ENCODE measurements at regions not wholly inside any gene's neighbourhood (a gene's known extent, or its start where the extent isn't known, plus 50 kb on each side); places are given as distances from the start of the nearest gene placed in this dataset.

DNA sequence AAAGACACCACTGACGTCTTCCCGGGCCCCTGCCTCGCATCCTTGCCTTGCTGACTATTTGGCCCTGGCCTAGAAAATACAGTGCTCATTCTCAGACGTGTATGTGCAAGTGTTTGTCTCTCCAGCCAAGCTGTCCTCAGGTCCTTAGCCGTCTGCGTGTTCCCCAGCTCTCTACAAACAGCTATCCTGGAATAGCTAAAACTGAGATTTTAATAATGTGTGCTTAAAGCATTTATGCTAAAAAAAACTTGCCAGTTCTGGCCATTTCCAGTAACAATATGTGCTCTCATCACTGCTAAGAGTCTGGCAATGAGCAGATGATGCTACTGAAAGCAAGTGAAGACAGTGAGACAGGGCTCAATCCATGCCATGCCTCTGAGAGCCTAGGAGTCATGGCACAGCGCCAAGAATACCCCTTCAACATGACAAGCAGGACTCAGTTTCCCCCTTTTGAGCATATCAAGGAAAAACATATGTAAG, 55.7 kb downstream of the IRF2BP2 start:
- ATAC-seq (no peak), DNase-seq (no peak)
- no peaks in the 10 kb centered on the region for H3K36me3 ChIP-seq
- no peak overlapping the region for H3K27ac ChIP-seq
- no peaks in the 10 kb centered on the region for H3K4me1 ChIP-seq
- H3K9me3 ChIP-seq, result no peaks in the 10 kb centered on the region
- TF ChIP-seq, protein P1, sequence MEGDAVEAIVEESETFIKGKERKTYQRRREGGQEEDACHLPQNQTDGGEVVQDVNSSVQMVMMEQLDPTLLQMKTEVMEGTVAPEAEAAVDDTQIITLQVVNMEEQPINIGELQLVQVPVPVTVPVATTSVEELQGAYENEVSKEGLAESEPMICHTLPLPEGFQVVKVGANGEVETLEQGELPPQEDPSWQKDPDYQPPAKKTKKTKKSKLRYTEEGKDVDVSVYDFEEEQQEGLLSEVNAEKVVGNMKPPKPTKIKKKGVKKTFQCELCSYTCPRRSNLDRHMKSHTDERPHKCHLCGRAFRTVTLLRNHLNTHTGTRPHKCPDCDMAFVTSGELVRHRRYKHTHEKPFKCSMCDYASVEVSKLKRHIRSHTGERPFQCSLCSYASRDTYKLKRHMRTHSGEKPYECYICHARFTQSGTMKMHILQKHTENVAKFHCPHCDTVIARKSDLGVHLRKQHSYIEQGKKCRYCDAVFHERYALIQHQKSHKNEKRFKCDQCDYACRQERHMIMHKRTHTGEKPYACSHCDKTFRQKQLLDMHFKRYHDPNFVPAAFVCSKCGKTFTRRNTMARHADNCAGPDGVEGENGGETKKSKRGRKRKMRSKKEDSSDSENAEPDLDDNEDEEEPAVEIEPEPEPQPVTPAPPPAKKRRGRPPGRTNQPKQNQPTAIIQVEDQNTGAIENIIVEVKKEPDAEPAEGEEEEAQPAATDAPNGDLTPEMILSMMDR (IDR thresholded peaks at IDR 0.05), result no peak
- no peak overlapping the region for H3K4me3 ChIP-seq
- intact Hi-C loops (cut with DNase I), result no loop called here
- no peaks in the 10 kb centered on the region for H3K27me3 ChIP-seq (ENCODE audit: low read depth)

DNA sequence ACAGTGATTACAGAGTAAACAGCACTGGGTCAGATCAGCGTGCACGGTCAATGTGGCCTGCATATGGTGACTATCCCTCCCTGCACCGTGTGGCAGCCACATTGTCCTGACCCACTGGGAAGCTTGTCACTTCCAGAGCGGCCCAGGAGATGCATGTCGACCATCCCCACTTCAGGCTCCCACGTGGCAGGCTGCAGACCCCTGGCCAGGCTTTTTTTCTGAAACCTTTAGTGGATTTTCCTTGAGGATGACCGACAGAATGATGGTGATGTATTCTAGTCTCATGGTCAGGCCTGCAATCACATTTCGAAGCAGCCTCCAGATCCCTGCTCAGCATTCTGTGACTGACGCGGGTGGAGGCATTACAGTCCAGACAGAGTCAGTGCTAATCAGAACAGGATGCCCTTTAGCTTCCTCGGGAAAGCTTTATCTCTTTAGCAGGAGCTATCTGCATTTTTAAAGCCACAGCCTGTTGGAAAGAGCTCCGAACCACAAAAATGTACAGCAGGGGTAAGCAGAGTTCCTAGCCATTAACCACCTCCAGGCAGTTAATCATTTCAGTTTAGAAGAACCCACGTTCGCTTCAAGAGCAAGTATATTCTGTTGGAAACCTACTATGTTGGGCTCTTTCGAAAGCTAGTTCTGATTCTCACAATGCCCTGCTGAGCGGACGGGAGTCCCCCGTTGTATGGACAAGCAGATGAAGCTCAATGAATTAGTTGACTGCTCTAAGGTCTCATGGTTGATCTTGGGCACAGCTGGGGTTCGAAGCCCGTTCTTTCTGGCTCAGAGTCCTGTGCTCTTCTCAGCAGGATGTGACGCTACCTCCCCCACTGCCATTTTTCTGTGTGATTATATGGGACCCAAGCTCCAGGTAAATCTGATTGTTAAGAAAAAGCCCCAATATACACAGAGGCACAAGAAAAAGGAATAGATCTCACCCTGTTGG, 56.5 kb downstream of the IRF2BP2 start:
- DNase-seq, result no peak
- intact Hi-C loops (cut with DNase I), result no loop called here
- no peaks in the 10 kb centered on the region for H3K9me3 ChIP-seq
- H3K4me3 ChIP-seq, result no peak overlapping the region
- H3K36me3 ChIP-seq, result no peaks in the 10 kb centered on the region
- H3K27me3 ChIP-seq (ENCODE audit: low read depth), result no peaks in the 10 kb centered on the region
- H3K27ac ChIP-seq, result no peak overlapping the region
- H3K4me1 ChIP-seq, result no peaks in the 10 kb centered on the region
- TF ChIP-seq, protein P1 (IDR thresholded peaks at IDR 0.05), result no peak
- ATAC-seq, result peak in 1 of 2 donors; percentile 36

DNA sequence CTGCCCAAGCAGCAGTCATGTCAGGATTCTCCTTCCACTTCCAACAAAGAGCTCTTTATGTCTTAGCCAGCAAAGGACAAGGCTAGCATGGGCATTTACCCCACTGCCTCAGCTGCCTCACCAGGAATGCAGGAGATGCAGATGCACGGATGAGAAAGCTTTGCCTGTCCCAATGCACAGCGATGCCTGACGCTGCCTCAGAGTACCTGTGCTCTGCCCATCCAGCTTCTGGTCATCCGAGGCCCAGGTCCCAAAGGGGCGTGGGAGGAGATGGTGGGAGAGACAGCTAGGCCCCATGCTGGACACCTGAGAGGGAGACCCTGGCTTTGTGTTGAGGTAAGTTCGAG, 59.0 kb downstream of the IRF2BP2 start:
- no peaks in the 10 kb centered on the region for H3K9me3 ChIP-seq
- DNase-seq (no peak), ATAC-seq (no peak)
- H3K4me1 ChIP-seq, result peaks cover under 1% of the 10 kb centered on the region
- H3K4me3 ChIP-seq, result no peak overlapping the region
- H3K36me3 ChIP-seq, result no peaks in the 10 kb centered on the region
- intact Hi-C loops (cut with DNase I), result no loop called here
- no peak overlapping the region for H3K27ac ChIP-seq
- H3K27me3 ChIP-seq (ENCODE audit: low read depth), result no peaks in the 10 kb centered on the region
- TF ChIP-seq, protein P1 (IDR thresholded peaks at IDR 0.05), result no peak

DNA sequence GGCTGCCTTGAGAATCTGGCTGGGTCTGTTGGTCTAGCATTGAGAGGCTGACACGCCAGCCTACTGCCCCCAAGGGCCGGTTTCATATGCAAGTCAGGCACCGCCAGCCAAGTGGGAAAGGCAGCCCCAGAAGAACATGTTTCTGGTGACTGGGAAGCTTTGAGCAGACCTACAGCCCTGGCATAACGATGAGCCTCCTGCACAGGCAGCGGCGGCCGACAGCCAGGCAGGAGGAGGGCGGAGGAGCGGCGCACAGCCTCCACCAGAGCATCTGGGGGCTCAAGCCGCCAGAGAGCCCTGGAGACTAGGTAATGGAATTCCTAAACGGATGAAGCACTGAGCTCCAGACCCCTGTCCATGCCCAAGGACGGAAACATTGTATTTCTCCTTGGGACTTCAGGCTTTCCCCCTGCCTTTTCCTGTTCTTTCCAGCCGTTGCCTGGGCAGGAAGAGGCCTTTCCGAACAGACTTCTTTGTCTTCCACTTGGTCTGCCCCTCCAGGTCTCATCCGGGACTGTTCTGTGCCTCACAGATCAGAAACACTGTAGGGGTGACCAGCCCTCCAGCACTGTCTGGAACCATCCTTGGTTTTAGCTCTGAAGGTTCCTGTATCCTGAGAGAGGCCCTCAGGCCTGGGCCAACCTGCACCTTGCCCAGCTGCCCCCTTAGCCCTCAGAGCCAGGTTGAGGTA, 59.5 kb downstream of the IRF2BP2 start:
- no peak overlapping the region for H3K27ac ChIP-seq
- no peak for ATAC-seq
- no peaks in the 10 kb centered on the region for H3K27me3 ChIP-seq (ENCODE audit: low read depth)
- TF ChIP-seq, protein P1 (IDR thresholded peaks at IDR 0.05), result no peak
- intact Hi-C loops (cut with DNase I), result no loop called here
- H3K4me3 ChIP-seq, result no peak overlapping the region
- no peak for DNase-seq
- peaks cover 5% of the 10 kb centered on the region for H3K4me1 ChIP-seq
- no peaks in the 10 kb centered on the region for H3K36me3 ChIP-seq
- H3K9me3 ChIP-seq, result no peaks in the 10 kb centered on the region

DNA sequence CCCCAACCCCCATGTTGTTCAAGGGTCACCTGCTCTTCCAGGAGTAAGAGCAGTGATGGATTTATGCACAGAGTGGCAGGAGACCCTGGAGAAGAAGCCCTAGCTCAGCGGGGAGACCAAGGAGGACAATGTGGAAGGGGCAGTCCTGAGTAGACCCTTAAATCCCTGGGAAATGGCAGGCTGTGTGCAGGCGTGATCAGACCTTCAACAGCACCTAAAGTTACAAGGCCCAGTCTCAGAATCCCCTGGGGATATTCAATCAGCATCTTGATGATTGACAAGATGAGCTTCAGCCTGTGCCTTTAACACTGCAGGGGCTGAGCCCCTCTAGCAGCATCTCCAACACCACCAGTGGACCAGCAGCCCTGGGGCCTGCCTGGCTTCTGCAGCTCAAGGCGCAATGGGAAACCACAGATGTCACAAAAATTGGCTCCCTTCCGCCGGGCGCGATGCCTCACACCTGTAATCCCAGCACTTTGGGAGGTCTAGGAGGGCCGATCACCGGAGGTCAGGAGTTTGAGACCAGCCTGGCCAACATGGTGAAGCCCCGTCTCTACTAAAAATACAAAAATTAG, 60.4 kb downstream of the IRF2BP2 start:
- Histone ChIP-seq H3K4me3 (no peak overlapping the region), H3K4me1 (peaks cover 13% of the 10 kb centered on the region), H3K27ac (no peak overlapping the region), H3K36me3 (no peaks in the 10 kb centered on the region), H3K27me3 (ENCODE audit: low read depth) (no peaks in the 10 kb centered on the region), H3K9me3 (no peaks in the 10 kb centered on the region)
- ATAC-seq (no peak), DNase-seq (no peak)
- TF ChIP-seq, protein P1 (IDR thresholded peaks at IDR 0.05), result no peak
- intact Hi-C loops (cut with DNase I), result no loop called here

All from lower lobe of right lung (tissue), 2 donors.